ENCODE measurements at regions not wholly inside any gene's neighbourhood (a gene's known extent, or its start where the extent isn't known, plus 50 kb on each side); places are given as distances from the start of the nearest gene placed in this dataset.

DNA sequence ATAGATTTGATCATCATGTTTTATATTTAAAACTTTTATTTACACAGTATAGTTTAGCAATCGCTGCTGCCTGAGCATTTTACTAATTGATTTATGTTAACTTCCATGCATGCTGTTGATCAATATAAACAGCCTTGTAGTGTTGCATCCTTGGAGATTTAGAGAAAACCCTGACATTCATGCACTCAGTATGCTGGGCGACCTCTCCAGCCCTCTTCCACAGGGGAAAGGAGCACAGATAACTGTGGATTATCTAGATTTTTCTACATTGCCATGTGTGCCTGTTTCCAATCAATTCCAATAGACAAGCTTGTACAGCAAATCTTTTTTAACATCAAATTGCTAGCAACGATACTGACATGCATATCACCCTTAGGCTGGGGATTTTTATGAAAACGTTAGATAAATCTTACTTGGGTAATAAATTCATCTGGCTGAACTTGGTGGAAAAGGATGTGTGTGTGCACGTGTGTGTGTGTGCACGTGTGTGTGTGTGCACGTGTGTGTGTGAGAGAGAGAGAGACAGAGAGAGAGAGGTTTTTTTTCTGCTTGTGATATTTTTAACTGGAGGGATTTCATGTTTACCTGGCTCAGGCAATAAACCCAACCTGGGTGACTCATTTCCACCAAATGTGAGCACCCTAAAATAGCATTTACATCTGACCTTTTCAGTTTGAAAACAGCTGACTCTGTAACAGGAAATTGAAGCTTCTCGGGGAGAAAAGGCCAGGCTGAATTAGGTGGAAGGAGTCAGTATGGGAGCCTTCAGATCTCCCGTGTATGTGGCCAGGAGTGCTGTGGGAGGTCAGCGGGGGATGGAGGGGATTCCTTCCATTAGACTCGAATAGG lies 339.8 kb downstream of the PRDM2 start:
- DNase-seq (ENCODE audit: low read depth in 2 of 2): no peak

- DNase-seq (ENCODE audit: low read depth in 2 of 2): no peak
Observed at GRCh38 chr1:14049965-14050364, 350.0 kb downstream of the PRDM2 start.

GRCh38 chr1:14055442-14056223 lies 355.6 kb downstream of the PRDM2 start:
- no peak for DNase-seq (ENCODE audit: low read depth in 2 of 2)

- DNase-seq (ENCODE audit: low read depth in 2 of 2): no peak
Observed at GRCh38 chr1:14057640-14058039, 357.7 kb downstream of the PRDM2 start.

- no peak for DNase-seq (ENCODE audit: low read depth in 2 of 2)
Observed at GRCh38 chr1:14061204-14061603, 361.2 kb downstream of the PRDM2 start.

DNA sequence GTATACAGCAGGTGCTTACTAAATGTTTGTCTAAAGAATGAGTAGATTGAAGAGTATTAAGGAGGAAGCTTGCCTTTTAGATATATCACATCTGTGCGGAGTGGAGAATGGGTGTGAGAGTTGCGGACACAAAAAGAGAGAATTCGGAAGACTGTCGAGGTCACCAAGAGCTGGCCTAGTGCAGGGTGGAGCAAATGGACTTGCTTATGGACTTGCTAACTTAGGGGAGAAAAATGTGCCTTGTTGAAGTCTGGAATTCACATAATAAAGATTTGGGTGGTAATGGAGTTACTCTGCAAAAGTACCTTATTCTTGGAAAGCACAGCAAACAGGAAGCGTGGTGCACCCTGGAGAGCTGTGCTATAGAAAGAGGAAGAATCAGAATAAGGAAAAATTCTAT lies 361.7 kb downstream of the PRDM2 start:
- no peak for DNase-seq (ENCODE audit: low read depth in 2 of 2)

DNA sequence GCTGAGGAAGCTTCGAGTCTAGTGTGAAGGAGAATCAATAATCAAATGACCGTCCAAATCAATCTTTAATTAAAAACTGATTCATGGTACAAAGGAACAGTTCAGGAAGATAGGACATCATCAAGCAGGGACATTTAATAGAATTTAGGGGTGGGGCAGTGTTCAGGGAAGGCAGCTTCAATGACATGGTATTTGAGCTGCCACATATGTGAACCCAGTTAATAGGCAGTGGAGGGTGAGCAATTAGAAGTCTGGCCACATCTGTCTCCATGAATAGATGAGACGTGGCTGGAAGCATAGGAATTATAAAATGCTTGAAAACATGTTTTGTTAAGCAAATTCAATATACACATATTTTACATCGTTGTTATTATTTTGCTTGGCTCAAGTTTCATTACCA lies 362.7 kb downstream of the PRDM2 start:
- no peak for DNase-seq (ENCODE audit: low read depth in 2 of 2)

DNA sequence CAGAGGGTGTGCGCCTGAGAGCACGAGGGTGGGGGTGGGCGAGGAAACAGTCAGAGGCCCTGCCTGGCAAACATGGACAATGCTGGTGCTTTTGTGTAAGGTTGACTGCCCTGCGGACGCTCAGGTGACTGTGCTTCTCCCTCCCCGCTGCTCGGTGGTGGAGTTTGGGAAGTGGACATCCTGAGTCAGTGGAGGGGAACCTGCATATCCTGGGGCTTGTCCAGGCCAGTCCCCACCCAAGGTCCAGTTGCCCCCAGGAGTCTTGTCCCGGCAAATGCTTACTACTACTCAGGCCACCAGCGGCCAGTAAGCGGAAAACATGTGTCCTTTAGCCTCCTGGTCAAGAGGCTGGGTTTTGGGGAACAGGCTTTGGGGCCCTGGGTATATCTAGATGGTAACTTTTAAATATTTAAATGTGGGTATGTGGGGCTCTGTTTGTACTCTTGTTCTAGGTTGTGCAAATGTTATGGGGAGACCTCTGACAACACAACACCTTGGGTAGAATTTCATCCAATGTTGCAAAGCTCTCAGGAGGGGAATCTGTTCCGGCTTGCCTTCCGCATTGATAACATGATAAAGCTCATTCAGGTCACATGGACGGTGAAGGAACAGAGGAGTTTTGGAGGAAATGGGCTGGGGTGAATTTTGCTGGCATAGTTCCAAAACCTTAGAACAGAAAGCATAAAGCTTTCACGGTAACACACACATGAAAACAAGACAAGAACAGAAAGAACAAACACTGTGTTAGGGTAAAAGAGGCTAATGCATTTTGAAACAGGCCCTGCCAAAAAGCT lies 364.9 kb downstream of the PRDM2 start:
- DNase-seq (ENCODE audit: low read depth in 2 of 2): no peak

DNA sequence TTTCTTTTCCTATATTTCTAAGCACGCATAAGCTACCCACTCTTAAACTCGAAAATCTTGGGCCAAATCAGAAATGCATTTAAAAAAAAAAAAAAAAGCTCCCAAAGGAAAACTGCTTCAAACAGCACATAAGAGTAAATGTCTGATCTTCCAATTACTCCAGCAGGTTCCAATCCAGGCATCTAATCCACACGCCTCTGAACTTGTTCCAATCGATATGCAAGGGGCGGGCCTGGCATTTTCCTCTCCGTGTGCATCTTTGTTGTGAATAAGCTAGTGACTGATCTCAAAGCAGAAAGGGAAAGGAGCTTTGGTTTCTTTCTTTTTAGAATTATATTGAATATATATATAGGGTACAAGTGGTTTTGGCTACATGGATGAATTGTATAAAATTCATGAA lies 365.5 kb downstream of the PRDM2 start:
- no peak for DNase-seq (ENCODE audit: low read depth in 2 of 2)

- DNase-seq (ENCODE audit: low read depth in 2 of 2): no peak
Observed at GRCh38 chr1:14067036-14067435, 367.0 kb downstream of the PRDM2 start.

GRCh38 chr1:14067711-14068110 lies 367.7 kb downstream of the PRDM2 start:
- no peak for DNase-seq (ENCODE audit: low read depth in 2 of 2)

GRCh38 chr1:14071581-14071980 lies 371.6 kb downstream of the PRDM2 start:
- DNase-seq (ENCODE audit: low read depth in 2 of 2): no peak

DNA sequence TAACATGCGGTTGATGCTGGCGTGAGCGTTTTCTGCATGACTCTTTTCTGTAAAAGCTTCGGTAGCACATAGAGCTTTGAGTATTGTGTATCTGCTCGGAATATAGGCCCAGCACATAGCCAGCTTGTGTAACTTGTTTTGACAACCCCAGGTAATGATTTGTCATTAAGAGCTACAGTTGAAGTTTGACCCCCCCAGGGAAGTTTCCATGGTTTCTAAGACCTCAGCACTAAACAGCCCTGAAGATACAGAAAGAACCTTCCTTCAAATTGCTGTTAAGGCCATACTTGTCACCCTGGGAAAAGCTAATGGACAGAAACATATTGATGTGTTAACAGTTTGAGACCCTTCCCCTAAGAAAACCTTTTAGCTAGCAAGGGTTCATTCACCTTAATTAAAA lies 380.7 kb downstream of the PRDM2 start:
- no peak for DNase-seq (ENCODE audit: low read depth in 2 of 2)

- no peak for DNase-seq (ENCODE audit: low read depth in 2 of 2)
Observed at GRCh38 chr1:14082331-14082730, 382.3 kb downstream of the PRDM2 start.

- DNase-seq (ENCODE audit: low read depth in 2 of 2): no peak
Observed at GRCh38 chr1:14083277-14083676, 383.3 kb downstream of the PRDM2 start.

GRCh38 chr1:14083706-14084105 lies 383.7 kb downstream of the PRDM2 start:
- DNase-seq (ENCODE audit: low read depth in 2 of 2): no peak

- no peak for DNase-seq (ENCODE audit: low read depth in 2 of 2)
Observed at GRCh38 chr1:14090062-14090461, 390.1 kb downstream of the PRDM2 start.

DNA sequence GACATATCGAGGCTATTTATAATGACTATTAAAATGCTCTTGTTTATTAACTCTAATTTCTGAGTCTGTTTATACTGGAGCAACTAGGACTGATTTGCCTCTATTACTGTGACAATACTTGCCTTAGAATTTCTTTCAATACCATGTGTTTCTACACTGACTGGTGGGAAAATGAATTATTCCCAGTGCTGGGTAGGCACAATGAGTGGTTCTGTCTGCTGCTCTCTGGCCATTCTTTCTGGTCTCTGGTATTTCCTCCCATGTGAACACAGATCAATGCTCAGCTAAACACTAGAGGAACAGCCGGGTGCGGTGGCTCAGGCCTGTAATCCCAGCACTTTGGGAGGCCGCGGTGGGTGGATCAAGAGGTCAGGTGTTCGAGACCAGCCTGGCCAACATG lies 390.5 kb downstream of the PRDM2 start:
- no peak for DNase-seq (ENCODE audit: low read depth in 2 of 2)

GRCh38 chr1:14094611-14095400 lies 394.8 kb downstream of the PRDM2 start:
- DNase-seq (ENCODE audit: low read depth in 2 of 2): no peak

DNA sequence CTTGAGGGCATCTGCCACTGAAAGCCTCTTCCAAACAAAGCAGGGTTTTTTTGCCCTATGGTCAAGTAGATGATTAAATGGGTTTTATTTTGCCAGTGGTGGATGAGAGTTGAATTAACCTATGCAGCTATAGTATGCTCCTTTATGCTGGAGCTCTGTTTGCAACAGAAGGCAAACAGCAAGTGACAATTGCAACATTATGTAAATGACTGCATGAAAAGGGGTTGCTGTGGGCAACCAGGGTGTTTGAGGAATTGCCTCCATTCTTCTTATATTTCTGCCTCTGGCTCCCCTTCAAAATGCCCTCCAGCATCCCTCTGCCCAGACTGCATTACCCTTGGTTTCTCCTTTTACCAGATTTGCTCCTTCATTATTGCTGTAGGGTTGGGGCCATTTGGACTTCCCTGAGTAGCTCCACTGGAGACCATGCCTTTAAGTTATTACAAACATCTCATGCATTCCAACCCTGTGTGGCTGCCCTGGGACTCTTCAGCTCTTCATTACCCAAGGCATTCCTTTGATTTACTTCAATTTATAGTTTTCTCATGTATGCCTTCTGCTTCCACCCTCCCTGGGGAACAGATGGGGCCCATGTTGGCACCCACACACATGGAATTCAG lies 398.4 kb downstream of the PRDM2 start:
- DNase-seq (ENCODE audit: low read depth in 2 of 2): no peak

DNA sequence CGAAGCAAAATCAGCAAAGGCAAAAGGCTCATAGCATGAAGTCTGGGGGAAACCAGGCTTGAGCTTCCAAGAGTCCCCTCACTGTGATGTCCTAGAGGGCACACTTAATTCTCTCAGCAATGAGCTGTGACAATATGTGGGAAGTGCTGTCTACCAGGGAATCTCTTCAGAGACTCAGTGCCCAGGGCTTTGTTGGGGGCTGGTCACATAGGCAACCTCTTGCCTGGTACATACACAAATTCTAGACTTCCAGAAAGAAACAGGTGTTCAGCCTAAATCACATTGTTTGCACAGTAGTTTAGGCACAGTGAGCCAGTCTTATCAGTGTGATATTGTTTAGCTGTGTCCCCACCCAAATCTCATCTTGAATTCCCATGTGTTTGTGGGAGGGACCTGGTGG lies 400.5 kb downstream of the PRDM2 start:
- DNase-seq (ENCODE audit: low read depth in 2 of 2): no peak

All from stimulated activated CD4-positive, alpha-beta T cell treated with anti-CD3 and anti-CD28 coated beads, Interleukin-1b, Interleukin-23, amount 100 ng/mL, for 4 hours (primary cell).